Ishikawa (cell line): ENCODE measurements at regions not wholly inside any gene's neighbourhood (a gene's known extent, or its start where the extent isn't known, plus 50 kb on each side); places are given as distances from the start of the nearest gene placed in this dataset.

Experiments used
- CREB1 ChIP-seq: IDR thresholded peaks from 2 replicates; pipeline ENCODE4 v1.6.1; 2012; ENCODE audit warnings: low read depth
- EGR1 ChIP-seq: IDR thresholded peaks from 2 replicates; pipeline ENCODE4 v1.6.1; 2012
- EP300 ChIP-seq: IDR thresholded peaks from 2 replicates; pipeline ENCODE4 v1.6.1; 2012; ENCODE audit warnings: borderline replicate concordance
- MAX ChIP-seq: IDR thresholded peaks from 2 replicates; pipeline ENCODE4 v1.6.1; 2012
- NFIC ChIP-seq: IDR thresholded peaks from 2 replicates; pipeline ENCODE4 v1.6.1; 2012
- RAD21 ChIP-seq: IDR thresholded peaks from 2 replicates; pipeline ENCODE4 v1.6.1; 2012; ENCODE audit warnings: low read depth
- TAF1 ChIP-seq: IDR thresholded peaks from 2 replicates; pipeline ENCODE4 v1.6.1; 2012; ENCODE audit warnings: low read depth, mild to moderate bottlenecking
- USF1 ChIP-seq: IDR thresholded peaks from 2 replicates; pipeline ENCODE4 v1.6.1; 2012
- ZBTB7A ChIP-seq: IDR thresholded peaks from 2 replicates; pipeline ENCODE4 v1.6.1; 2012; ENCODE audit warnings: low read depth
- TF ChIP-seq, protein P1 (sequence below): IDR thresholded peaks from 2 replicates; pipeline ENCODE4 v1.6.1; 2012; ENCODE audit warnings: low read depth, mild to moderate bottlenecking

GRCh38 chr2:39854771-39855170 is 75.7 kb upstream of the THUMPD2 start:
- TF ChIP-seq TAF1 = no peak
- no peak for TF ChIP-seq RAD21
- TF ChIP-seq MAX = no peak
- TF ChIP-seq NFIC = no peak
- TF ChIP-seq EP300 = no peak
- no peak for TF ChIP-seq CREB1
- no peak for TF ChIP-seq EGR1
- no peak for TF ChIP-seq ZBTB7A
- TF ChIP-seq USF1 = no peak
- TF ChIP-seq, protein P1, sequence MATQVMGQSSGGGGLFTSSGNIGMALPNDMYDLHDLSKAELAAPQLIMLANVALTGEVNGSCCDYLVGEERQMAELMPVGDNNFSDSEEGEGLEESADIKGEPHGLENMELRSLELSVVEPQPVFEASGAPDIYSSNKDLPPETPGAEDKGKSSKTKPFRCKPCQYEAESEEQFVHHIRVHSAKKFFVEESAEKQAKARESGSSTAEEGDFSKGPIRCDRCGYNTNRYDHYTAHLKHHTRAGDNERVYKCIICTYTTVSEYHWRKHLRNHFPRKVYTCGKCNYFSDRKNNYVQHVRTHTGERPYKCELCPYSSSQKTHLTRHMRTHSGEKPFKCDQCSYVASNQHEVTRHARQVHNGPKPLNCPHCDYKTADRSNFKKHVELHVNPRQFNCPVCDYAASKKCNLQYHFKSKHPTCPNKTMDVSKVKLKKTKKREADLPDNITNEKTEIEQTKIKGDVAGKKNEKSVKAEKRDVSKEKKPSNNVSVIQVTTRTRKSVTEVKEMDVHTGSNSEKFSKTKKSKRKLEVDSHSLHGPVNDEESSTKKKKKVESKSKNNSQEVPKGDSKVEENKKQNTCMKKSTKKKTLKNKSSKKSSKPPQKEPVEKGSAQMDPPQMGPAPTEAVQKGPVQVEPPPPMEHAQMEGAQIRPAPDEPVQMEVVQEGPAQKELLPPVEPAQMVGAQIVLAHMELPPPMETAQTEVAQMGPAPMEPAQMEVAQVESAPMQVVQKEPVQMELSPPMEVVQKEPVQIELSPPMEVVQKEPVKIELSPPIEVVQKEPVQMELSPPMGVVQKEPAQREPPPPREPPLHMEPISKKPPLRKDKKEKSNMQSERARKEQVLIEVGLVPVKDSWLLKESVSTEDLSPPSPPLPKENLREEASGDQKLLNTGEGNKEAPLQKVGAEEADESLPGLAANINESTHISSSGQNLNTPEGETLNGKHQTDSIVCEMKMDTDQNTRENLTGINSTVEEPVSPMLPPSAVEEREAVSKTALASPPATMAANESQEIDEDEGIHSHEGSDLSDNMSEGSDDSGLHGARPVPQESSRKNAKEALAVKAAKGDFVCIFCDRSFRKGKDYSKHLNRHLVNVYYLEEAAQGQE = no peak
